A673 (cell line): ENCODE measurements at regions not wholly inside any gene's neighbourhood (a gene's known extent, or its start where the extent isn't known, plus 50 kb on each side); places are given as distances from the start of the nearest gene placed in this dataset.

Source experiments
- BruUV-seq: library from RNA; stranded (reverse); fragments of 400-500 nt; replicated peaks from 2 replicates; lab custom pipeline; 2021; lab: Mats Ljungman, UMichigan
- CTCF ChIA-PET: fragments of 300-600 bp; sonication (Branson Sonifier 250); formaldehyde crosslinking; loops from one replicate; lab custom pipeline; 2022; ENCODE audit warnings: antibody characterized with exemption; lab: Charles Lee
- POLR2A ChIA-PET: fragments of 300-600 bp; sonication (Branson Sonifier 250); formaldehyde crosslinking; loops from one replicate; lab custom pipeline; 2022; ENCODE audit warnings: antibody characterized with exemption; ENCODE audit not compliant: low non-redundant PET; lab: Charles Lee
- DNase-seq: peaks from one replicate; pipeline ENCODE4 v3.0.0-alpha.2; 2015; ENCODE audit warnings: low spot score
- H3K27ac ChIP-seq: fragments of 200-600 bp; sonication (generic); 2 replicates; pipeline ENCODE4 v1.5.1; 2016; ENCODE audit warnings: mixed run types, low read depth, mild to moderate bottlenecking, mixed read lengths, antibody characterized with exemption, low read length; ENCODE audit not compliant: poor library complexity, severe bottlenecking
- H3K27me3 ChIP-seq: fragments of 200-600 bp; sonication (generic); replicated peaks from 2 replicates; pipeline ENCODE4 v1.6.1; 2017; ENCODE audit warnings: mixed run types, low read depth, mild to moderate bottlenecking, mixed read lengths, antibody characterized with exemption, low read length; ENCODE audit not compliant: insufficient read depth, poor library complexity
- H3K36me3 ChIP-seq: fragments of 200-600 bp; sonication (generic); 2 replicates; pipeline ENCODE4 v1.6.1; 2016; ENCODE audit warnings: mixed run types, mild to moderate bottlenecking, mixed read lengths, antibody characterized with exemption, low read length; ENCODE audit not compliant: insufficient read depth, poor library complexity, severe bottlenecking
- H3K4me1 ChIP-seq: fragments of 200-600 bp; sonication (generic); 2 replicates; pipeline ENCODE4 v1.6.1; 2017; ENCODE audit warnings: mixed run types, mild to moderate bottlenecking, mixed read lengths, antibody characterized with exemption, low read length; ENCODE audit not compliant: insufficient read depth, poor library complexity, severe bottlenecking
- H3K4me3 ChIP-seq: fragments of 200-600 bp; sonication (generic); 2 replicates; pipeline ENCODE4 v1.5.1; 2016; ENCODE audit warnings: low read depth, mixed run types, mild to moderate bottlenecking, mixed read lengths, low read length; ENCODE audit not compliant: poor library complexity, severe bottlenecking
- H3K9me3 ChIP-seq: fragments of 200-600 bp; sonication (generic); 2 replicates; pipeline ENCODE4 v1.6.1; 2016; ENCODE audit warnings: mixed run types, low read depth, mild to moderate bottlenecking, mixed read lengths, antibody characterized with exemption, low read length; ENCODE audit not compliant: poor library complexity, severe bottlenecking
- CTCF ChIP-seq: fragments of 300-800, 200-600 bp; sonication (generic); conservative IDR thresholded peaks from 2 replicates; pipeline ENCODE4 v1.5.1; 2017; ENCODE audit warnings: low read depth, mild to moderate bottlenecking, antibody characterized with exemption, low read length, moderate library complexity, mixed read lengths
- EZH2 ChIP-seq: fragments of 200-600 bp; sonication (generic); IDR thresholded peaks from 2 replicates; pipeline ENCODE4 v1.6.1; 2017; ENCODE audit warnings: borderline replicate concordance, low read depth, mild to moderate bottlenecking, mixed read lengths, antibody characterized with exemption, low read length; ENCODE audit not compliant: poor library complexity, severe bottlenecking
- intact Hi-C: fragments of 100-400 bp; cut with micrococcal nuclease; formaldehyde crosslinking; loops from one replicate; pipeline ENCODE4 v1.10.0; 2022; ENCODE audit not compliant: unreplicated experiment

GRCh38 chr6:147054871-147055270 is 149.3 kb upstream of the STXBP5 start:
- ChIA-PET CTCF (no interaction called here), POLR2A (no interaction called here)
- TF ChIP-seq EZH2: no peak
- no peak for TF ChIP-seq CTCF
- Histone ChIP-seq H3K36me3 (no peaks in the 10 kb centered on the region), H3K4me1 (no peaks in the 10 kb centered on the region), H3K27ac (no peak overlapping the region), H3K9me3 (no peaks in the 10 kb centered on the region), H3K27me3 (no peaks in the 10 kb centered on the region), H3K4me3 (no peak overlapping the region)
- no peak for DNase-seq
- intact Hi-C loops: no loop called here
- no TSS peak for BruUV-seq

GRCh38 chr6:147055821-147056392 is 148.3 kb upstream of the STXBP5 start:
- intact Hi-C loops: no loop called here
- TF ChIP-seq CTCF (no peak), EZH2 (no peak)
- no peak for DNase-seq
- Histone ChIP-seq H3K27ac (no peak overlapping the region), H3K9me3 (no peaks in the 10 kb centered on the region), H3K27me3 (no peaks in the 10 kb centered on the region), H3K4me1 (no peaks in the 10 kb centered on the region), H3K36me3 (no peaks in the 10 kb centered on the region), H3K4me3 (no peak overlapping the region)
- CTCF ChIA-PET: no interaction called here
- POLR2A ChIA-PET: no interaction called here
- no TSS peak for BruUV-seq

- BruUV-seq: no TSS peak
- no peak overlapping the region for H3K27ac ChIP-seq
- H3K36me3 ChIP-seq: no peaks in the 10 kb centered on the region
- intact Hi-C loops: no loop called here
- CTCF ChIA-PET: interaction anchor here (0.6 kb wide), 2 partner anchors 198 to 276 kb away, joined by 3 to 4 read pairs; no protein-coding TSS in a partner anchor
- no peak for TF ChIP-seq EZH2
- no peak for TF ChIP-seq CTCF
- H3K9me3 ChIP-seq: no peaks in the 10 kb centered on the region
- POLR2A ChIA-PET: no interaction called here
- no peaks in the 10 kb centered on the region for H3K4me1 ChIP-seq
- no peak overlapping the region for H3K4me3 ChIP-seq
- H3K27me3 ChIP-seq: no peaks in the 10 kb centered on the region
- DNase-seq: no peak
These were observed 147.0 kb upstream of the STXBP5 start for GRCh38 chr6:147057188-147057587.
